Nucleus accumbens (tissue), 56 donors: ENCODE measurements at regions not wholly inside any gene's neighbourhood (a gene's known extent, or its start where the extent isn't known, plus 50 kb on each side); places are given as distances from the start of the nearest gene placed in this dataset.
A peak's percentile ranks its signal among the peaks of the same experiment; 100 is the strongest.
"Not testable (repeated sequence)": the region's sequence is repeated elsewhere in the genome, so short reads cannot be mapped to it uniquely, and the experiment has no call there.

Experiments
- DNase-seq, 56 donors: peaks; one replicate each; lab custom pipeline; 2025; lab: John Stamatoyannopoulos, UW

GRCh38 chr15:24832282-24832681, 122.5 kb upstream of the SNRPN start:
- no peak for DNase-seq

DNA sequence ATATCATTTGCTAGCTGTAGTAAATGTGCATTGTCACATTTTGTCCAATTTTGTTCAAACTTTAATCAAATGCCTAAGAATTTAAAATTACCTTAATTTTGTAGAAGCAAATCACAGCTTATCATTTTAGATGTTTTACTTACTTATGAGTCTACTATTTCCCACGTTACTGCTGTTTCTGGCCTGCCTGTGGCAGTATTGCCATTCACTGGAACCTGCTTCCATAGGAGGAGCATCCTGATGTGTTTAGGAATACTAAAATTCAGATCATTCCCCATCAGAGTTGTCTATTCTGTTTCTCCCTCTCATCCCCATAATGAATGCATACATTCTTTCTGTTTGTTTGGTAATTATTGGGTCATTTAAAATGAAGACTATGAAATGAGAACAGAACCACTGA, 119.5 kb upstream of the SNRPN start:
- DNase-seq: no peak

DNA sequence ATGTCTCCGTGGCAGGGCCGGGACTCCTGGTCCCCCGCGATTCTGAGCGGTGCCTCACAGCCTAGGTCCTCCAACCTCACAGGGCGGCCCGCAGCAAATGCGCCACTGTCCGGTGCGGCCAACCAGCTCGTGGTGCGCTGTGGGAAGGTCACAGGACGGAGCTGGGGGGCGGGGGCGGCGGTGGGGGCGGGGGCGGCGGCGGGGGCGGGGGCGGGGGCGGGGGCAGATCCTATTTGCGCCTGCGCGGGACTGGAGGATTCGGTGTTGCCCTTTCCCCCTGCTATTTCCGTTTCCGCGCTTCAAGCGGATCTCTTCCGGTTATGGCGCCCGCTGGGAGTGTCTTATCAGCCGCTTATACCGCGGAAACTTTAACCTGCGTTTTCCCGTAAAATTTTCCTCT, 106.7 kb upstream of the SNRPN start:
- DNase-seq: peak in 41 of 56 donors; percentile 2 to 73 (median 32)

DNA sequence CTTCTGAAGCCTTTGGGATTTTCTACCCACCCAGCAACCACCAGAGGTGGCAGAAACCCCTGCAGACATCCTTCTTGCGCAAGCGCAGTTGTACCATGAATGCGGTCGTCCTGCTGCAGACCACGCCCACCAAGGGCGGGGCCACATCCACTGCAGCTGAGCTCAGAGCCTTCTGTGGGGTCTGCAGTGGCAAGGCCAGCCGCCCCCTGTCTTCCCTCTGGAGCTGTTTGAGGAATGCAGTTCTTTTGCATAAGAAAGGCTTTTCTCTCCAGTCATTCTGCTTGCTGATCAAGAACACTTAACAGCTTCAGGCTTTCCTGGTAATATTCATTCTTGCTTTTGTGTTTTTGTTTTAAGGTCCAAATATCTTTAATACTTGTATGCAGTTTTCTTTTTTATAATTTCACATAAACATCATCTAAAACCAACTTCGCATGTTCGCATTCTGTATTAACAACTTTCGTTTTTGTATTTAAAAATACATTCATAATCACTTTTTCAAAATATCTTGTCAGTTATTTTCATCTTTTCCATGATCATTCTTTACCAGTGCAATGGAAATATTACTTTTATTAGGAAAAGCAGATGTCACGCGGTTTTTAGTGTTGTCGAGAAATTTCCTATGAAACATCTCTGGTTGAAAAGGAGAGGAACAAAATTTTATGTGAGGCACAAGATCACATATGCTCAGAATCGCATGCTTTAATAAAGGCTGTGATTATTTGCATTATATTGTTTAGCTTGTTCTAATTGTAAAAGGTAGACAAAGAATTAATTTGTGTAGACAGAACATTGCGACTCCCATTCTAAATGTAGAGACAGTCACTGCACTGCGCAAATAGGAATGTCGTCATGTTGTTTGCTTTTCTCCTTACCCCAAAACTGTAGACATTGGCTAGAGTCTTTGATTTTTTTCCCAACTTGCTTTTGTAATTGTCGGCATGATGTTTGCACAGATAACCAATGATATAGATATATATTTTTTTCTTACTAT, 98.1 kb upstream of the SNRPN start:
- peak in 45 of 56 donors; percentile 1 to 83 (median 38) for DNase-seq

- DNase-seq: peak in 1 of 56 donors; percentile 11
Measured at GRCh38 chr15:24857763-24858162, 97.0 kb upstream of the SNRPN start.

GRCh38 chr15:24858183-24858582, 96.6 kb upstream of the SNRPN start:
- not testable (repeated sequence) for DNase-seq

GRCh38 chr15:24858737-24859601, 95.8 kb upstream of the SNRPN start:
- DNase-seq: no peak

DNA sequence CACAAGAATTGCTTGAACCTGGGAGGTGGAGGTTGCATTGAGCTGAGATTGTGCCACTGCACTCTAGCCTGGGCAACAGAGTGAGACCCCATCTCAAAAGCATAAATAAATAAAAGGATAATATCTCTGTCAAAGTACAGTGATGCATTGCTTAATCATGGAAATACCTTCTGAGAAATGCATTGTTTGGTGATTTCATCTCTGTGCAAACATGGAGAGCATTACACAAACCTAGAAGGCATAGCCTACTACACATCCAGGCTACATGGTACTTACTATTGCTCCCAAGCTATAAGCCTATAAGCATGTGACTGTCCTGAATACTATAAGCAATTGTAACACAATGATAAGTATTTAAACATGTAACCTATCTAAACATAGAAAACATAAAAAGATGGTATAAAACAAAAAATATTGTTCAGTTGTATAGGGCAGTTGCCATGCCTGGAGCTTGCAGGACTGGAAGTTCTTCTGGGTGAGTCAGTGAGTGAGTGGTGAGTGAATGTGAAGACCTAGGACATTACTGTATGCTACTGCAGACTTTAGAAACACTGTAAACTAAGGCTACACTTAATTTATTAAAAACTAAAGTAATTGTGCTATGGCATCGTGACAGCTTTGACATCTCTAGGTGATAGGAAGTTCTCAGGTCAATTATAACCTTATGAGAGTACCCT, 93.6 kb upstream of the SNRPN start:
- DNase-seq: no peak

DNA sequence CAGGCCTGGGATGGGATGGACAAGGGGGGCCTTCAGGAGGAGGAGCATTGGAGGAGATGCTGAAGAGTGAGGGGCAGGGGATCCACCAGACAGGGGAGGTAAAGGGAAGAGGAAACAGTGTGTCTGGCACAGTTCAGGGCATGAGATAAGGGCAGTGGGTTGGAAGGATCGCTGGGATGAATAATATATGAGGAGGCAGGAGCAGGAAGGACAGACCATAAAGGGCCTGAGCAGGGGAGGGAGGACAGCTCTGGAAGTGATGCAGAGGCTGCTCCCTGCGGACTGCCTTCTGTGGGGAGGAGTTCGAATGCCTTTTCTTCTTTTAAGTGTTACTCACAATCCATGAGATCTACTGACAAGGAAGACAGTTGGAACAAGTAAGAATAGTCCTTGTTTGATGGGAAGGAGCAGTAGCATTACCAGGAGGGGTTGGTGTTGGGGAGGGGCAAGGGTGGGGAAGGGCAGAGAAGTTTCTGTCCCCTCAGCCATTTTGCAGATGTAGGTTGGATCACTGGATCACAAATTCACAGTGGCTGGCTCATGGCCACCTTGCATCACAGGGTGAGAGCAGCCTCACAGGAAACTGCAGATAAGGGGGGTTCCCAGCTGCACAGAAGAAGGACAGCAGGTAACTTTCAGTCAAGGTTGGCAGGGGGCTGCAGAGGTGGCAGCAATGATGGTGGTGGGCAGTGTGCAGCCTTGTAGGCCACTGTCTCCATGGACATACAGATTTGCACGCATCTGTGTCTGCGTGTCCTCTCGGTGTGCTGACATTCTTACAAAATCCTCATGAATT, 91.9 kb upstream of the SNRPN start:
- DNase-seq: no peak

DNA sequence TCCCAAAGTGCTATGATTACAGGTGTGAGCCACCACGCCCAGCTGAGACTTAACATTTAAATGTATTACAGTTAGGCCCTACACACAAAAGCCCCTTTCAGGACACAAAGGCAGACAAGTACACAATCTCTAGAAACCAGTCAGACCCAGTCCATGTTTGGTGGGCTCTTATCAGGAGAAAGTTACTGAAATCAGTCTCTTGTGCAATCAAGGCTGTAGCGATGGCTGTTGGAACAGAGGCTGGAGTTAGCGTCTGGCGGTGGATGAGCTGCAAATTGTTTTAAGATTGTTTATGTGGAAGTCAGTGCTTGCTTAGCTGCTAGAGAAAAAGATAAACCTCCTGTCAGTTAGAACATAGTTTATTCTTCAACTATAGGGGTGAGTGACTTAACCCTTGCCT, 89.5 kb upstream of the SNRPN start:
- no peak for DNase-seq

- no peak for DNase-seq
Measured at GRCh38 chr15:24877174-24877573, 77.6 kb upstream of the SNRPN start.

- peak in 43 of 56 donors; percentile 1 to 66 (median 28) for DNase-seq
Measured at GRCh38 chr15:24878153-24878552, 76.6 kb upstream of the SNRPN start.

GRCh38 chr15:24879492-24879891, 75.3 kb upstream of the SNRPN start:
- no peak for DNase-seq

DNA sequence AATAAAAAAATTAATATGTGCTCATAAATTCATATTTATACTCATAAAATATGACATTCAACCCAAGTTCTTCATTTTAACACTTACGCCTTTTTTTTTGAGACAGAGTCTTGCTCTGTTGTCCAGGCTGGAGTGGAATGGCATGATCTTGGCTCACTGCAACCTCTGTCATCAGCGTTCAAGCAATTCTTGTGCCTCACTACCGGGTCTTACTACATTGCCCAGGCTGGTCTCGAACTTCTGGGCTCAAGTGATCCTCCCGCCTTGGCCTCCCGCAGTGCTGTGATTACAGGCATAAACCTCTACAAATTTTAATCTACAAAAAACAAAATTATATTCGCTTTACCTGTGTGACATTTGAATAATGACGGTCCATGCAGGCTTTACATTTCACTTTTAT, 74.1 kb upstream of the SNRPN start:
- DNase-seq: no peak

DNA sequence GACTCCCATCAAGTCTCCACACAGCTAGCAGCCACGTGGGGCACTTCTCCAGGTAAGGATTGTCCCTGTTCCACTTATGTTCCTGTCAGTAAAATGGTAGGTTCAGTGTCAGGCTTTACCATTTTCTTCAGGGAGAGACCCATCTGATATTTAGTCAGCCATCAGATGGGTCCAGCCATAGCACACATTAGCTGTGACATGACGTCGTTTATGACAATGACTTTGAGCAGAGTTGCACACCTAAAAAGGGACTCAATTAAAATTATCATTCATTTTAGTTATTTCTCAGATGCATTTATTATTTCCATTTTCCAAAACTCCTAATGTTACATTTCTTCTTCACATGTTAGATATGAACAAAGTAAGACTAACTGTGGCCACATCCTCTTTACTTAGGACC, 68.2 kb upstream of the SNRPN start:
- DNase-seq: no peak

DNA sequence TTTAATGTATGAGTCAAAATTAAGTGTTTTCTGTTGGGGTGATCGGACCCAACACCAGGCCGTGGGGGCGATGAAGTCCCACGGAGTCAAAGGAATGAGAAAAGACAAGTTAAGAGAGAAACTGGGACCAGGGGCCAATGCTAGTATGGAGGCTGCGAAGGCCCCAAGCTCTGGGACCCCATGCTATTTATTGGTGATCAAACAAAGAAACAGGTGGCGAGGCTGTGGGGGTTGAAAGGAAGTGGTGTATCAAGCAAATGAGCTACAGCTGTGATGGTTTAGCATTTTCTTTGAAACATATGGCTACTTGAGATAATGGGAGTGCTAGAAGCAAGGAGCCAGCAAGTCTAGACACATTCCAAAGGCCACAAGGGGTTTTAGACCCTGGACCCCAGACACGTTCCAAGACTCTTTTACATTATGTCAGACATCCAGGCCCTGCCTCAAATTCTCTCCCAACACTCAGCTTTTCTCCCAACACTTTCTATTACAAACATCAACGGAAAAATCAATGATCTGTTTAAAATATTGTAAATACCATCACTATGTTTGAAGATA, 56.0 kb upstream of the SNRPN start:
- DNase-seq: no peak

- DNase-seq: no peak
Measured at GRCh38 chr15:24899367-24899766, 55.4 kb upstream of the SNRPN start.

GRCh38 chr15:24899795-24900194, 55.0 kb upstream of the SNRPN start:
- DNase-seq: no peak

GRCh38 chr15:24901409-24901808, 53.4 kb upstream of the SNRPN start:
- no peak for DNase-seq
